ENCODE measurements at regions not wholly inside any gene's neighbourhood (a gene's known extent, or its start where the extent isn't known, plus 50 kb on each side); places are given as distances from the start of the nearest gene placed in this dataset.
A peak's percentile ranks its signal among the peaks of the same experiment; 100 is the strongest.
"Not testable (repeated sequence)": the region's sequence is repeated elsewhere in the genome, so short reads cannot be mapped to it uniquely, and the experiment has no call there.

DNA sequence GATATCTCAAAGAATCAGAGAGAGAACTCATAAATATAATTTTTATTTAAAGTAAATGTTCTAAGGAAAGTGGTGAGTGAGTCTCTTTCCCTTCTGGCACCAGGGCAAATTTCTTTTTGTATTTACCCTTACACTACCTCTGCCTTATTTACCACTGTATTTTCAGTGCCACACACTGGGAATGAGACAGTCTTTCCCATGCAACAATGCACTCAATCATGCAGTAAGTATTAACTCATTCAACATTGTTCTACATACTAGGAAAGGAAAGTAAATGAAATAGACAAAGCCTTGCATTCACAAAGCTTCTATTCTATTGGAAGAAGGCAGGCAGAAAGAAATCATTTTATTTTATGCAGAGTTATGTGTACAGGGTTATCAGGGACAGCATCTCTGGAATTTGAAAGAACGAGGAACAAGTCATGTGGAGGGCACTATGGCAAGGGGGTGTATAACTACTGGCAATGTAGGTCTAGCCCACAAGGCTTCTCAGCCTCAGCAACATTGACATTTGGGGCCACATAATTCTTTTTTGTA, 129.8 kb upstream of the PRDX6 start:
- TF ChIP-seq ZNF274 (IDR thresholded peaks at IDR 0.05; ENCODE audit: low read depth, low read length), result no peak
- H3K4me3 ChIP-seq (ENCODE audit: low read length), result no peak overlapping the region

DNA sequence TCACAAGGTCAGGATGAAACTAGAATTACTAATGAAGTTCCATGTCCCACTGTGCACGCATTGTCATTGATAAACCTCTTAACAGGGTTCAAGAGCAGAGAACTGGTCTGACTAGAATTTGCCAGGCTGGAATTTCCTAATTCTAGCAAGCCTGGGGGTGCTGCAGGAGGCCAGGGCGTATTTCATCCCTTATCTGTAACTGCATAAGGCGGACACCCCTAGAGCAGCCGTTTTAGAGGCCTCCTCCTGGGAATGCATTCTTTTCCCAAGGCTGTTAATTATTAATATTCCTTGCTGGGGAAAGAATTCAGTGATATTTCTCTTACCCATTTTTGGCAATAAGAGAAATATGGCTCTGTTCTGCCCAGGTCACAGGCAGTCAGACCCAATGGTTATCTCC, 124.5 kb upstream of the PRDX6 start:
- not testable (repeated sequence) for H3K4me3 ChIP-seq (ENCODE audit: low read length)

DNA sequence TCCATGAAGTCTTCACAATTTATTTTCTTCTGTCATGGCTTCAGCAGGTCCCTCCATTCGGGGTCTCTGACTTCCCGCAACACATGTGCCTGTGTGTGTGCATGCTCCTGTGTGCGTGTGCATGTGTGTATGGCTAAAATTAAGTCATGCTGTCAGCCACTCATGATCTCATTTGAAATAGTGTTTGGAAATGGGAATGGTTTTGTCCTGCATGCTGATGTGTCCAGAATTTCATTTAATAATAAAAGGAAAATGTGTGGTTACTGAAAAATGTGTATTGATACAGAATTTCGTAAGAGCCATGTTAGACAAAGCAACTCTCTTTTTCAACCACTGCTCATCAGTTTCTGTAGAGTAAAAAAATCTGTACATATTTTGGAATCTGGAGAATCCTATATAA, 123.8 kb upstream of the PRDX6 start:
- no peak overlapping the region for H3K4me3 ChIP-seq (ENCODE audit: low read length)
- no peak for TF ChIP-seq ZNF274 (IDR thresholded peaks at IDR 0.05; ENCODE audit: low read depth, low read length)

DNA sequence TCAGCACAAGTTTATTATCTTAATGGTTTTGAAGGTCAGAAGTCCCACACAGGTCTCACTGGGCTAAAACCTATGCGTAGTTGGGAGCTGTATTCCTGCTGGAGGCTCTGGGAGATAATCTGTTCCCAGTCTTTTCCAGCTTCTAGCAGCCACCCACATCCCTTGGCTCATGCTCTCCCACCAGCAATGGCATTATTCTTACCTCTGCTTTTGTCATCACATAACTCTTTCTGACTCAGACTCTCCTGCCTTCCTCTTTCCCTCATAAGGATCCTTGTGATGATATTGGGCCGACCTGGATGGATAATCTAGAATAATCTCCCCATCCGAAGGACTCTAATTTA, 122.2 kb upstream of the PRDX6 start:
- no peak for TF ChIP-seq ZNF274 (IDR thresholded peaks at IDR 0.05; ENCODE audit: low read depth, low read length)
- H3K4me3 ChIP-seq (ENCODE audit: low read length), result peak overlapping the region; percentile 60

DNA sequence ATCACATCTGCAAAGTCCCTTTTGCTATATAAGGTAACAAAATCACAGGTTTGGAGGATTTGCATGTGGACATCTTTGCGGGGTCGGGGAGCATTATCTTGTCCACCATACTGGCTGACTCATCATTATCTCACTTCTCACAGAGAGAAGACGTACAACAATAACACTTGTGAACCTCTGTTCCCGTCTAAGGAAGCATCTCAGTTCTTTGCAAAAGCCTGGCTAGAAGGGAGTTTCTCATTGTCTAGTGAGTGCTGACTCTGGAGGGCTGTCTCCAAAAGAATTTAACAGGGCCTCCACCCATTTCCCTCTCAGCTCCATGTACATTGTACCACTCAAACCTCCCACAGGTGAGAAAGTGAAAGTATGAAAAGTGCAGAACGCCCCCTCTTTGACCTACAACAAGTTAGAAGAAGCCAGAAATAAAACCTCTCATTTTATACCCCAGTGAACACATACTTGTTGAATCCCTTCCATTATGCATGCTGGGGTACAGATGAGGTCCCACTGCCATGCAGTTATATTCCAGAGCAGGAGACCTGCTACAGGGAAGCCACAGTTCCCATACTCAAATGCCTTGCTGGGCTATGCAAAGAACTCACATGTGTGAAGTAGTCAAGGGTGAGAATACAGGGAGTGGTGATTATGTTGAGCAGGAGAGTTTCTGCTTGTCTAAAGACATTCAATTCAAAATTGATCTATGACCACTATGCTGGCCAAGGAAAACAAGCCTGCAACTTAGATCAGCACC, 121.7 kb upstream of the PRDX6 start:
- TF ChIP-seq ZNF274 (IDR thresholded peaks at IDR 0.05; ENCODE audit: low read depth, low read length), result no peak
- peak overlapping the region; percentile 60 for H3K4me3 ChIP-seq (ENCODE audit: low read length)

DNA sequence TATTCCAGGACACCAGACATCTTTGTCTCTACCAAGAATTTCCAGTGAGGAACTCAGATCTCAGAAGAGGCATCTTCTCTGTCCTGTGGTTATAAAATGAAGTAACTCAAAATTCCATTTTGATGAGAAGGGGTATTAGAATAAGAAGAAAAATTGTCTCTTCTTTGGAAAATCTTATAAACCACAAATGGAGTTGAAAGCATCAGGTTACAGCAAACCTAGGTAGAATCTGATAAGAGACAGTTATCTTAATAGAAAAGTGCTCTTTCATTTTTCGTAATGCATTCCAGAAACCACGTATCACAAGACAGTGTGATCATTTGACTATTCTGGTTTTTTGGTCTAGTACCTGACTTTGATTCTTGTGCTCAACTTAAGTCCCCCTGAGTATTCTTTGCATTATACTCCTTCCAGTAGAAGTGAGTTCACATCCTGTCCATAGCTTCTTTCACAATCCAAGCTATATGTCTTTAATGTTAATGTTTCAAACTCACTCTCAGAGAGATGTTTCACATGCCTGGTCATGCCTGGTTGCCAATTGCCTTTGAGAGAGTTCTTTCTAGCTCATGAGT, 120.9 kb upstream of the PRDX6 start:
- H3K4me3 ChIP-seq (ENCODE audit: low read length), result peak overlapping the region; percentile 60; the same call in 1 of the 2 replicates
- TF ChIP-seq ZNF274 (IDR thresholded peaks at IDR 0.05; ENCODE audit: low read depth, low read length), result no peak

DNA sequence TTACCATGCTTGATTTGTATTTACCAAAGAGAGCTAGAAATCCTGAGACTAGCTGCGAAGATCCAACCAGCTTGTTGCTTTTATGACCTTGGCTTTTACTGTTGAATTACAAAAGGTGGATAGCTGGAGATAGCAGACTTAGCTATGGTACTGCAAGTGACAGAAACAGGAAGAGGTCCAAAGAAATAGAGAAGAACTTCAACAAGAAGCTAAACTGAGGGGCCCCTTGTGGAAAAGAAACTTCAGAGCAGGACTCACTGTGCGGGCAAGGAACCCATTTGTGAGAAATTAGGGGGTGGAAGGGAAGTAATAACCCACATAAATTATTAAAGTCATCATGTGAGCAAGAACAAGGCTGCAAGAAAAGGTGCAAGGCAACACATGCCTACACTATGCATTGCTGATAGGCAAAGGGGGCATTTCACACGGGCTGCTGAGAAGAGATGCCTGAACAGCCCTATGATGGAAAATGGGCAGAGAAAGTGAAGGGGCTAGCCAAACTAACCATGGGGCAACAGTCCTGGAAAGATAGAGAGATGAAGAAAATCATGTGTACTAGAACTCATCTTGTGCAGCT, 116.6 kb upstream of the PRDX6 start:
- H3K4me3 ChIP-seq (ENCODE audit: low read length), result no peak overlapping the region
- TF ChIP-seq ZNF274 (IDR thresholded peaks at IDR 0.05; ENCODE audit: low read depth, low read length), result no peak

DNA sequence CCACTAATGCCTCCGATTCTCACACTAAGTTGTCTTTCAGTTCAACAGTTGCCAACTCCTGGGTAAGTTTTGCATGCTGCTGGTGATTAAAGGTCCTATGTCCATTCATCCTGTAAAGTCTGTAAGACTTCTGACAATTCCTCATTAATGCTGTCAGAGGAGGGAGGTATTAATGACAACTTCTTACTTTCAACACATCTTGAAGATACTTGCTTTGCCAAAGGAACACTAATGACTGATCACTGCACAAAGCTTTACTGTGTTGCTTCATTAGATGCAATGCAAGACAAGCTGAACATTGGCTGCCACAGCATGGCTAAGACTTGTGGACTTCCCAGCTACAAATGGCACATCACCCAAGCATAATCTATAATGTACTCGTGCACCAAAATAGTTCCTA, 114.6 kb upstream of the PRDX6 start:
- no peak for TF ChIP-seq ZNF274 (IDR thresholded peaks at IDR 0.05; ENCODE audit: low read depth, low read length)
- H3K4me3 ChIP-seq (ENCODE audit: low read length), result no peak overlapping the region

DNA sequence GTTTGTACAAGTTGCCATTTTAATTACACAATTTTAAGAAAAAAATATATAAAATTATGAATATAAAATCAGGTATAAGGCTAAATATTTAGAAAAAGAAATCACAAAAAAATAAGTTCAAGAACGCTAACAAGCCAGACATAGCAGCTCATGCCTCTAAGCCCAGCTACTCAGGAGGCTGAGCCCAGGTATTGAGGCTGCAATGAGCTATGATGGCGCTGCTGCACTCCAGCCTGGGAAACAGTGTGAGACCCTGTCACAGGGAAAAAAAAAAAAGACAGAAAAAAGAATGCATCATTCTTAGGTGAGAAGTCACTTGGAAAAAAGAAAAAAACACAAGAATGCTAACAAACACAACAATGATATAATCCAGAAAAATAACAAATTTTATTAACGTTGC, 112.3 kb upstream of the PRDX6 start:
- no peak for TF ChIP-seq ZNF274 (IDR thresholded peaks at IDR 0.05; ENCODE audit: low read depth, low read length)
- no peak overlapping the region for H3K4me3 ChIP-seq (ENCODE audit: low read length)

DNA sequence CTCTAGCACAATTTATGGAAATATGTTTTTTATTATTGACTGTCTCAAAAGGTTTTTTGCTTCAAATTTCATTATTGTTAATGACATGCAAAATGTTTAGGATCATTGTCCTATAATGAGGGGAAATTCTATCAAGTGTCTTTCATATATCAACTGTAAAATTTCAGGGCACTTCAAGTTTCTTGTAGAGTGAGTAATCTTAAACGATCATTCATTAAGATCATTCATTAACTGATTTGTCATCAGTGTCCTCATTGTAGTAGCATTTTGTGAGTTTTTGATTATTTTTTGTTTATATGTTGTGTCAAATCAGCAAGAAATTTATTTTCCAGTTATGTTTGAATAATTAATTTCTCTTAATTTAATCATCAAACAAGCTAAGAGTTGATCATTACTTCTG, 111.8 kb upstream of the PRDX6 start:
- H3K4me3 ChIP-seq (ENCODE audit: low read length), result no peak overlapping the region
- TF ChIP-seq ZNF274 (IDR thresholded peaks at IDR 0.05; ENCODE audit: low read depth, low read length), result no peak

DNA sequence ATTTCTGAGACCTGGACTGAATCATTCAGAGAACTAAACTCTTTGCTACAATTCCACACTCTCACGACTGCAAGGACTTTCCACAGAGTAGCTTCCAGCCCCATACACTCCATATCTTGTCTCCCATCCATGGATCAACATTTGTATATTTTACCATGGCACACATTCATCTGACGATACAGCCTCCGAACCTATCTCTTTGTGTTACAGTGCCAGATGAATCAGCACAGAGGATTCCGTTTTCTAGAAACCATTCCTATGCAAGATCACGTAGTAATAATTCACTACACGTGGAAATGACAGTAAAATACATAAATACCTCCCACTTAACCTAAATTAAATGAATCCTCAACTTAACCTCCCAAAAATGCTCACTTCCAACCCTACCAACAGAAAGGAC, 110.0 kb upstream of the PRDX6 start:
- H3K4me3 ChIP-seq (ENCODE audit: low read length), result no peak overlapping the region
- no peak for TF ChIP-seq ZNF274 (IDR thresholded peaks at IDR 0.05; ENCODE audit: low read depth, low read length)

DNA sequence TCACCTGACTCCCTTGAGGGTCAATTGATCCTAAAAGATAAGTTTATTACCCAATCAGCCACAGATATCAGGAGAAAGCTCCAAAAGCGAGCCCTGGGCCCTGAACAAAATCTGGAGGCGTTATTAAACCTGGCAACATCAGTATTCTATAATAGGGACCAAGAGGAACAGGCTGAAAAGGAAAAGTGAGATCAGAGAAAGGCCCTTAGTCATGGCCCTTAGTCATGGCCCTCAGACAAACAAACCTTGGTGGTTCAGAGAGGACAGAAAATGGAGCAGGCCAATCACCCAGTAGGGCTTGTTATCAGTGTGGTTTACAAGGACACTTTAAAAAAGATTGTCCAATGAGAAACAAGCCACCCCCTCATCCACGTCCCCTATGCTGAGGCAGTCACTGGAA, 106.5 kb upstream of the PRDX6 start:
- H3K4me3 ChIP-seq (ENCODE audit: low read length), result not testable (repeated sequence)

DNA sequence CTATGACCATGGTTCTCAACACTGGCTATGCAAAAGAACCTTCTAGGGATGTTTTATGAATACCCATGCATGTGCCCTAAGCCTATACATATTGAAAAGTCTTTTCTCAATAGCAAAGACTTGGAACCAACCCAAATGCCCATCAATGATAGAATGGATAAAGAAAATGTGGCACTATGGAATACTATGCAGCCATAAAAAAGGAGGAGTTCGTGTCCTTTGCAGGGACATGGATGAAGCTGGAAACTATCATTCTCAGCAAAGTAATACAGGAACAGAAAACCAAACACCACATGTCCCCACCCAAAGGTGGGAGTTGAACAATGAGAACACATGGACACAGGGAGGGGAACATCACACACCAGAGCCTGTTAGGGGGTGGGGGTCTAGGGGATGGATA, 101.1 kb upstream of the PRDX6 start:
- not testable (repeated sequence) for H3K4me3 ChIP-seq (ENCODE audit: low read length)

DNA sequence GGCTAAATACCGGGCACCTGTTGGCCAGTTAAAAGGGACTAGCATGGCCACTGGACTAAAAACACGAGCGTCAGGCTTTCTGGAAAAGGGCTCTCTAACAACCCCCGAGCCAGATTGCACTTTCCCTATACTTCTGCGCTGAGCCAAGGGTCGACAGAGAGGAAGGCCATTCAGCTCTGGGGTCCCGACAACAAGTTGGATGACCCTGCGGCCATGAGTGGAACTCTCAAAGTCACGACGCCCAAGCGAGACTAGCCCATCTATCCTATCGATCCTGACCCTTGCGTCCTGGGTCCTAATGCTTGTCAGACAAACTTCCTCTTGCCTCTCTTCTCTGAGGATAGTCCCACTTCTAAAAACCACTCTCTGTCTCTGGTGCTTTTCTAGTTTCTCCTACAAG, 99.9 kb upstream of the PRDX6 start:
- no peak overlapping the region for H3K4me3 ChIP-seq (ENCODE audit: low read length)
- TF ChIP-seq ZNF274 (IDR thresholded peaks at IDR 0.05; ENCODE audit: low read depth, low read length), result no peak

DNA sequence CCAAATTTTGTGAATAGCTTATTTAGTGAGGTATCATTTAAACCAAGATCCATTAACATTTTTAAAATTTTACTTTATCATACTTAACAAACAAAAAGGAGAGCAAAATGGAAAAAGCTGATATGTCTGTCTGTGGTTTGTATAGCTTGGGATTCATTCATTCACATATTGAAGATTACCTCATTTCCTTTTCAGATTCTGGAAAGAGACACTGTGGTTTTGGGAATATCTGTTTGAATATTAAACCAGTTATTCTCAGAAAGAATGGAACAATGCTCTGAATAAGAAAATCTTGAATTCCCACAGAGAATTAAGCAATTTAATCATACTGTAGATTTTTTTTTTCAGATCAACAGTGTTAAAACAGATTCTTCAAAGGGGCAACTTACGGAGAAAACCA, 93.8 kb upstream of the PRDX6 start:
- no peak for TF ChIP-seq ZNF274 (IDR thresholded peaks at IDR 0.05; ENCODE audit: low read depth, low read length)
- H3K4me3 ChIP-seq (ENCODE audit: low read length), result no peak overlapping the region

DNA sequence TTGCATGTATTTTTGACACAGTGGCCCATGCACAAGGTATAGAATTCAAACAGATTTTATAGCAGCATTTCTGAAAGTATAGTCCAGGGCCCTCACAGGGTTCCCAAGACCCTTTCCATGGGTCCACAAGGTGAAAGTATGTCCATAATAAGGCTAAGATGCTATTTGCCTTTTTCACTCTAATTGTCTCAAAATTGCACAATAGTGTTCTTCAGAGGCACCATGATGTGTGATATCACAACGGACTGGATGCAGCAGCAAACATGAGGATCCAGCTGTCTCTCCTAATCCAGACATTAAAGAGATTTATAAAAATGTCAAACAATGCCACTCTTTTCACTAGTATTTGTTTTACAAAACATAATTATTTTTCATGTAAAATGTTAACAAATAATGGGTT, 88.8 kb upstream of the PRDX6 start:
- TF ChIP-seq ZNF274 (IDR thresholded peaks at IDR 0.05; ENCODE audit: low read depth, low read length), result no peak

More for the DNA sequence above, 88.8 kb upstream of the PRDX6 start:
- H3K4me3 ChIP-seq (ENCODE audit: low read length), result no peak overlapping the region
